Ovary (tissue), 7 donors: ENCODE measurements at regions not wholly inside any gene's neighbourhood (a gene's known extent, or its start where the extent isn't known, plus 50 kb on each side); places are given as distances from the start of the nearest gene placed in this dataset.

Source experiments
- DNase-seq, 5 donors: peaks; one replicate each; pipeline ENCODE4 v3.0.0-alpha.2; 2019 to 2020
- H3K27ac ChIP-seq, 2 donors: fragments of 200-600 bp; one replicate each; pipeline versions ENCODE4 v1.5.1 to v1.8.0; 2019 to 2022
- H3K27me3 ChIP-seq: fragments of 200-600 bp; one replicate; pipeline ENCODE4 v1.8.0; 2022
- H3K36me3 ChIP-seq: fragments of 200-600 bp; sonication (generic); one replicate; pipeline ENCODE4 v1.5.1; 2019
- H3K4me1 ChIP-seq: one replicate; pipeline ENCODE4 v1.8.1; 2013; ENCODE audit warnings: mild to moderate bottlenecking, moderate library complexity; ENCODE audit not compliant: insufficient read depth
- H3K4me3 ChIP-seq: fragments of 200-600 bp; sonication (generic); one replicate; pipeline ENCODE4 v1.5.1; 2017
- H3K9me3 ChIP-seq, 2 donors: fragments of 200-600 bp in 1 of 2; sonication (generic) in 1 of 2; one replicate each; pipeline versions ENCODE4 v1.5.1 to v1.8.1; 2013 to 2019; ENCODE audit warnings: mild to moderate bottlenecking in 1 of 2, moderate library complexity in 1 of 2
- CTCF ChIP-seq, 3 donors: fragments of 450-650 bp in 2 of 3; fragments of 200-600 bp in 1 of 3; IDR thresholded peaks; one replicate each; pipeline versions ENCODE4 v1.5.1 to v1.8.0; 2016 to 2022; ENCODE audit warnings: antibody characterized with exemption in 3 of 3, mild to moderate bottlenecking in 1 of 3
- EP300 ChIP-seq: sonication (generic); formaldehyde crosslinking; IDR thresholded peaks from one replicate; pipeline ENCODE4 v1.6.1; 2017; ENCODE audit warnings: antibody characterized with exemption
- POLR2A ChIP-seq: fragments of 450-650 bp; IDR thresholded peaks from one replicate; pipeline ENCODE4 v1.6.1; 2017; ENCODE audit warnings: antibody characterized with exemption, mild to moderate bottlenecking, moderate library complexity
- WGBS, 3 donors: extraction: QIAGEN DNeasy Blood & Tissue Kit in 1 of 3; methylation state at CpG; one replicate each; pipeline versions ENCODE4 v1.1.5 to v1.1.7; 2013 to 2017; 5-methylcytosine and 5-hydroxymethylcytosine counted together
- intact Hi-C, 4 donors: fragments of 100-400 bp; cut with DNase I; formaldehyde crosslinking; loops; one replicate each; pipeline versions ENCODE4 v1.11.0 to v1.15.1; 2022 to 2023
- donor health status: DM: no; HTN: no; CAD: no; lungs with moderate emphysema.
- donor health status: DM: no; HTN: no; CAD: no.
- donor health status: Bipolar disorder and iron deficiency.
- donor health status: DM: no; HTN: no; CAD: no.
- donor health status: DM: yes; HTN: yes; CAD: no.

- WGBS, 3 donors: 80 to 82% (median 81%) methylated on average over 2 of the region's 2 CpGs
- intact Hi-C loops: no loop called here
- no peaks in the 10 kb centered on the region for H3K36me3 ChIP-seq
- no peak overlapping the region for H3K27ac ChIP-seq
- no peak overlapping the region for H3K4me3 ChIP-seq
- H3K4me1 ChIP-seq: no peaks in the 10 kb centered on the region
- H3K27me3 ChIP-seq: no peaks in the 10 kb centered on the region
- H3K9me3 ChIP-seq: no peaks in the 10 kb centered on the region
- TF ChIP-seq EP300 (no peak), CTCF (IDR thresholded peaks at IDR 0.05) (no peak), POLR2A (no peak)
- DNase-seq: no peak
Measured at GRCh38 chrX:8005678-8006347, 78.6 kb upstream of the PNPLA4 start.

DNA sequence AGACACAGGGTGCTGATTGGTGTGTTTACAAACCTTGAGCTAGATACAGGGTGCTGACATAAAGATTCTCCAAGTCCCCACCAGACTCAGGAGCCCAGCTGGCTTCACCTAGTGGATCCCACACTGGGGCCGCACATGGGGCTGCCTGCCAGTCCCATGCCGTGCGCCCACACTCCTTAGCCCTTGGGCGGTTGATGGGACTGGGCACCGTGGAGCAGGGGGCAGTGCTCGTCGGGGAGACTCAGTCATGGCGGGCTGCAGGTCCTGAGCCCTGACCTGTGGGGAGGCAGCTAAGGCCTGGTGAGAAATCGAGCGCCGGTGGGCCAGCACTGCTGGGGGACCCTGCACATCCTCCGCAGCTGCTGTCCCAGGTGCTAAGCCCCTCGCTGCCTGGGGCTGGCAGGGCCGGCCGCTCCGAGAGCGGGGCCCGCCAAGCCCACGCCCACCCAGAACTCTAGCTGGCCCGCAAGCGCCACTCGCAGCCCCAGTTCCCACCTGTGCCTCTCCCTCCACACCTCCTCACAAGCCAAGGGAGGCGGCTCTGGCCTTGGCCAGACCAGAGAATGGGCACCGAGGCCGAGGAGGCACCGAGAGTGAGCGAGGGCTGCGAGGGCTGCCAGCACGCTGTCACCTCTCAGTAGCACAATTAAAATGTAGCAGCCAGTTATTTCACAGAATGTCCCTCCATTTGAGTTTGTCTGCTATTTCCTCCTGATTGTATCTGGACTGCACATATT, 76.1 kb upstream of the PNPLA4 start:
- no peak for DNase-seq
- 95 to 96% (median 95%) methylated on average over 18 to 29 of the region's 29 CpGs for WGBS, 3 donors
- H3K36me3 ChIP-seq: no peaks in the 10 kb centered on the region

GRCh38 chrX:7996851-7997250, 69.6 kb upstream of the PNPLA4 start:
- no peaks in the 10 kb centered on the region for H3K36me3 ChIP-seq
- TF ChIP-seq CTCF (IDR thresholded peaks at IDR 0.05) (no peak), POLR2A (no peak), EP300 (no peak)
- no peaks in the 10 kb centered on the region for H3K27me3 ChIP-seq
- no peak overlapping the region for H3K27ac ChIP-seq
- H3K4me1 ChIP-seq: no peaks in the 10 kb centered on the region
- no peaks in the 10 kb centered on the region for H3K9me3 ChIP-seq
- DNase-seq: no peak
- no peak overlapping the region for H3K4me3 ChIP-seq
- intact Hi-C loops: loop anchor here in 2 of 4 donors (10.0 kb wide), 2 partner anchors 738 to 1228 kb away; partner anchors contain the start of gene ANOS1 (in 2 of the 2)

More for the DNA sequence above, 76.1 kb upstream of the PNPLA4 start:
- intact Hi-C loops: no loop called here
- no peaks in the 10 kb centered on the region for H3K9me3 ChIP-seq
- H3K4me1 ChIP-seq: no peaks in the 10 kb centered on the region
- no peak overlapping the region for H3K27ac ChIP-seq
- no peak for TF ChIP-seq POLR2A
- no peak for TF ChIP-seq CTCF (IDR thresholded peaks at IDR 0.05)
- no peak for TF ChIP-seq EP300
- no peak overlapping the region for H3K4me3 ChIP-seq
- no peaks in the 10 kb centered on the region for H3K27me3 ChIP-seq

- 16 to 19% (median 17%) methylated on average over 2 of the region's 2 CpGs for WGBS, 3 donors
- Histone ChIP-seq H3K4me1 (no peaks in the 10 kb centered on the region), H3K4me3 (no peak overlapping the region), H3K27ac (no peak overlapping the region), H3K9me3 (no peaks in the 10 kb centered on the region), H3K27me3 (no peaks in the 10 kb centered on the region), H3K36me3 (no peaks in the 10 kb centered on the region)
- DNase-seq: peak in 1 of 5 donors; percentile 20
- intact Hi-C loops: loop anchor here in 2 of 4 donors (10.0 kb wide), 2 partner anchors 738 to 1228 kb away; partner anchors contain the start of gene ANOS1 (in 2 of the 2)
- TF ChIP-seq POLR2A (no peak), EP300 (no peak), CTCF (IDR thresholded peaks at IDR 0.05) (peak; percentile 13 to 50 (median 13))
Measured at GRCh38 chrX:7996414-7996813, 69.2 kb upstream of the PNPLA4 start.
